Adrenal gland (tissue), 5 donors: ENCODE measurements at regions not wholly inside any gene's neighbourhood (a gene's known extent, or its start where the extent isn't known, plus 50 kb on each side); places are given as distances from the start of the nearest gene placed in this dataset.

Source experiments
- POLR2A ChIP-seq, 2 donors: fragments of 450-650 bp; IDR thresholded peaks; one replicate each; pipeline ENCODE4 v1.6.1; 2017; ENCODE audit warnings: antibody characterized with exemption in 2 of 2, mild to moderate bottlenecking in 2 of 2, moderate library complexity in 1 of 2
- TF ChIP-seq, protein P1 (sequence below), 6 experiments: fragments of 450-650 bp in 4 of 6; fragments of 200-600 bp in 2 of 6; sonication (generic) in 1 of 6; IDR thresholded peaks; 1 replicate in 5 of 6; 2 replicates in 1 of 6; pipeline versions ENCODE4 v1.5.1 to v1.8.0; 2016 to 2021; ENCODE audit warnings: antibody characterized with exemption in 6 of 6, mild to moderate bottlenecking in 2 of 6, moderate library complexity in 1 of 6
- donor health status: DM: no; HTN: no; CAD: no.

GRCh38 chr12:91811481-91812287, 334.0 kb downstream of the BTG1 start:
- TF ChIP-seq, protein P1, sequence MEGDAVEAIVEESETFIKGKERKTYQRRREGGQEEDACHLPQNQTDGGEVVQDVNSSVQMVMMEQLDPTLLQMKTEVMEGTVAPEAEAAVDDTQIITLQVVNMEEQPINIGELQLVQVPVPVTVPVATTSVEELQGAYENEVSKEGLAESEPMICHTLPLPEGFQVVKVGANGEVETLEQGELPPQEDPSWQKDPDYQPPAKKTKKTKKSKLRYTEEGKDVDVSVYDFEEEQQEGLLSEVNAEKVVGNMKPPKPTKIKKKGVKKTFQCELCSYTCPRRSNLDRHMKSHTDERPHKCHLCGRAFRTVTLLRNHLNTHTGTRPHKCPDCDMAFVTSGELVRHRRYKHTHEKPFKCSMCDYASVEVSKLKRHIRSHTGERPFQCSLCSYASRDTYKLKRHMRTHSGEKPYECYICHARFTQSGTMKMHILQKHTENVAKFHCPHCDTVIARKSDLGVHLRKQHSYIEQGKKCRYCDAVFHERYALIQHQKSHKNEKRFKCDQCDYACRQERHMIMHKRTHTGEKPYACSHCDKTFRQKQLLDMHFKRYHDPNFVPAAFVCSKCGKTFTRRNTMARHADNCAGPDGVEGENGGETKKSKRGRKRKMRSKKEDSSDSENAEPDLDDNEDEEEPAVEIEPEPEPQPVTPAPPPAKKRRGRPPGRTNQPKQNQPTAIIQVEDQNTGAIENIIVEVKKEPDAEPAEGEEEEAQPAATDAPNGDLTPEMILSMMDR (IDR thresholded peaks at IDR 0.05): peak; percentile 63 to 88 (median 74)
- no peak for TF ChIP-seq POLR2A (IDR thresholded peaks at IDR 0.05)
